ENCODE measurements at regions not wholly inside any gene's neighbourhood (a gene's known extent, or its start where the extent isn't known, plus 50 kb on each side); places are given as distances from the start of the nearest gene placed in this dataset.
"Not testable (repeated sequence)": the region's sequence is repeated elsewhere in the genome, so short reads cannot be mapped to it uniquely, and the experiment has no call there.

DNA sequence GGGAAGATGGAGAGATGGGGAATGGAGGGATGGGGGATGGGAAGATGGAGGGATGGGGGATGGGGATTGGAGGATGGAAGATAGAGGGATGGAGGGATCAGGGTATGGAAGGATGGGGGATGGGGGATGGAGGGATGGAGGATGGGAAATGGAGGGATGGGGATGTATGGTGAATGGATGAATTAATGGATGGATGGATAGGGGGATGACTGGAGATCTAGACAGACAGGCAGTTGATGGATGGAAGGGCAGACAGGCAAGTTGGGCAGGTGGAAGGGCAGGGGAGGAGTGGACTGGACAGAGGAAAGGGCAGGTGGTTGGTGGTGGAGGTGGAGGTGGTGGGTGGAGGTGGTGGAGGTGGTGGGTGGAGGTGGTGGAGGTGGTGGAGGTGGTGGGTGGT, 167.2 kb downstream of the C9orf50 start:
- TF ChIP-seq ZNF274 (IDR thresholded peaks at IDR 0.05; ENCODE audit: low read depth, low read length) (no peak), YY1 (IDR thresholded peaks at IDR 0.05; ENCODE audit: insufficient read depth, insufficient read length) (no peak), SUZ12 (IDR thresholded peaks at IDR 0.05; ENCODE audit: extremely low read depth, insufficient read depth, insufficient read length) (no peak)
- DNase-seq (ENCODE audit: low read depth, low spot score), result no peak
- Histone ChIP-seq H3K4me1 (ENCODE audit: insufficient read depth, insufficient read length) (peaks cover 29% of the 10 kb centered on the region), H3K9me3 (ENCODE audit: insufficient read depth, low read length) (no peaks in the 10 kb centered on the region), H3K4me3 (ENCODE audit: insufficient read length, low read depth) (no peak overlapping the region), H3K36me3 (ENCODE audit: insufficient read depth, insufficient read length, low read length) (no peaks in the 10 kb centered on the region), H3K27me3 (ENCODE audit: insufficient read depth, insufficient read length) (peaks cover 3% of the 10 kb centered on the region), H3K9ac (ENCODE audit: insufficient read length, low read depth) (no peak overlapping the region)

DNA sequence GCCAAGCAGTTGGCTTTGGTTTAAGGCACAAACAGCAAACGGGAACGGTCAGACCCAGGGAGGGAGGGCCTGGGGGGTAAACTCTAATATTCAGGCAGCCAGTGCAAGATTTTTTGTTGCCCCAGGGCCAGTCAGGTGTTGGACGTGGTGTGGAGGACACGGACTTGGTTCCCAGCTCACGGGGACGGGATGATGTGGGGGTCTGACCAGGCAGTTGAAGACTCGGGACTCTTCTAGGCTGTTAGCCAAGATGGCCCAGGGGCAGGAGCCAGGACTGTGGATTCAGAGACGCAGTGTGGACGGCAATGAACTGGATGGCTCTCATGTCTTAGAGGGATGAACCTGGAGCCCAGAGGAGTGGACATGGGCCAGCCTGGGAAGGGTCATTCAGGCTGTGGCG, 169.2 kb downstream of the C9orf50 start:
- no peak overlapping the region for H3K9ac ChIP-seq (ENCODE audit: insufficient read length, low read depth)
- peaks cover 24% of the 10 kb centered on the region for H3K4me1 ChIP-seq (ENCODE audit: insufficient read depth, insufficient read length)
- no peak for DNase-seq (ENCODE audit: low read depth, low spot score)
- H3K36me3 ChIP-seq (ENCODE audit: insufficient read depth, insufficient read length, low read length), result no peaks in the 10 kb centered on the region
- peaks cover 3% of the 10 kb centered on the region for H3K27me3 ChIP-seq (ENCODE audit: insufficient read depth, insufficient read length)
- H3K9me3 ChIP-seq (ENCODE audit: insufficient read depth, low read length), result no peaks in the 10 kb centered on the region
- H3K4me3 ChIP-seq (ENCODE audit: insufficient read length, low read depth), result no peak overlapping the region
- TF ChIP-seq SUZ12 (IDR thresholded peaks at IDR 0.05; ENCODE audit: extremely low read depth, insufficient read depth, insufficient read length), result no peak
- TF ChIP-seq YY1 (IDR thresholded peaks at IDR 0.05; ENCODE audit: insufficient read depth, insufficient read length), result no peak

DNA sequence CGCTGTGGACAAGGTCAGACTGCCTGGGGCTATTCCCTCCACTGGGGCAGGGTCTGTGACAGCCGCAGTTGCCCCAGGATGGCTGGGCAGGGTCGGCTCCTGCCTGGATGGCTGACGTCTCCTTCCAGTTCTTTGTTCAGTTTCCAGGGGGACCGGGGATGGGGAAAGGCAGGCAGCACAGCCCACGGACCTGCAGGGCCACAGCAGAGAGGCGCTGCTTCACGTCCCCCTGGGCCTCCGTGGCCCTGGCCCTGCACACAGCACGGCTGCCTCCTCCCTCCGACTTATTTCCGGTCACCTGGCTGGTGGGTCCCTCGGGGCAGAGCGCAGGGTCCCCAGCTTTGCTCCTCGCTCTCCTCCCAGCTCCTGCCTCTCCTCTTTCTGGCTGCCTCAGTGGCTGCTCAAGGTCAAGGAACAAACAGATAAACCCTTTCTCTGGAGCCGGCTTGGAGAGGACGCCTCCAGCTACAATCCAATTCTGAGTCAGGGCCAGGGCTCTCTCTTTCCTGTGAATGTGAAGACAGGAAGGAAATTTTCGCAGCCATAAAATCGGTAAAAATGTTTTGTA, 169.7 kb downstream of the C9orf50 start:
- Histone ChIP-seq H3K27me3 (ENCODE audit: insufficient read depth, insufficient read length) (no peaks in the 10 kb centered on the region), H3K9ac (ENCODE audit: insufficient read length, low read depth) (peak overlapping the region; percentile 9), H3K9me3 (ENCODE audit: insufficient read depth, low read length) (no peaks in the 10 kb centered on the region), H3K36me3 (ENCODE audit: insufficient read depth, insufficient read length, low read length) (no peaks in the 10 kb centered on the region), H3K4me3 (ENCODE audit: insufficient read length, low read depth) (no peak overlapping the region), H3K4me1 (ENCODE audit: insufficient read depth, insufficient read length) (peaks cover 24% of the 10 kb centered on the region)
- no peak for DNase-seq (ENCODE audit: low read depth, low spot score)
- TF ChIP-seq SUZ12 (IDR thresholded peaks at IDR 0.05; ENCODE audit: extremely low read depth, insufficient read depth, insufficient read length) (no peak), YY1 (IDR thresholded peaks at IDR 0.05; ENCODE audit: insufficient read depth, insufficient read length) (no peak), ZNF274 (IDR thresholded peaks at IDR 0.05; ENCODE audit: low read depth, low read length) (no peak)

DNA sequence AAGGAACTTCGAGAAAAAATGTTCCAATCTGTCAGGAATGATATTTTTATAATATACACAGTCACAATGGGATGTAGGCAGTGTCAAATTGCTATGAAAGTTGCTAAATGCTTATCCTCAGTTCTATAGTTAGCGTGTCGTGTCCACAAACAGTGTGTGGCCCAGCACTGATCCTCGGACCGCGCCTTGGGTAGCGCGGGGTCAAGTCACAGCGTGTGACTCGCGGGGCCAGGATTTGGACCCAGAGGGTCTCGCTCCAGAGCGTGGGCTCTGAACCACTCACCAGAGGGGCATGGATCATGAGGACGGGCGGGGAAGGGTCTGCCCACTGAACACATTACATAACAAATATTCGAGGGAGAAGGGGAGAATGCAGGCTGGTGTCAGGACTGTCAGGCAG, 171.8 kb downstream of the C9orf50 start:
- H3K27me3 ChIP-seq (ENCODE audit: insufficient read depth, insufficient read length), result no peaks in the 10 kb centered on the region
- TF ChIP-seq YY1 (IDR thresholded peaks at IDR 0.05; ENCODE audit: insufficient read depth, insufficient read length) (no peak), ZNF274 (IDR thresholded peaks at IDR 0.05; ENCODE audit: low read depth, low read length) (no peak), SUZ12 (IDR thresholded peaks at IDR 0.05; ENCODE audit: extremely low read depth, insufficient read depth, insufficient read length) (no peak)
- H3K9me3 ChIP-seq (ENCODE audit: insufficient read depth, low read length), result no peaks in the 10 kb centered on the region
- no peak overlapping the region for H3K9ac ChIP-seq (ENCODE audit: insufficient read length, low read depth)
- H3K36me3 ChIP-seq (ENCODE audit: insufficient read depth, insufficient read length, low read length), result no peaks in the 10 kb centered on the region
- no peak for DNase-seq (ENCODE audit: low read depth, low spot score)
- peaks cover 8% of the 10 kb centered on the region for H3K4me1 ChIP-seq (ENCODE audit: insufficient read depth, insufficient read length)
- H3K4me3 ChIP-seq (ENCODE audit: insufficient read length, low read depth), result no peak overlapping the region

DNA sequence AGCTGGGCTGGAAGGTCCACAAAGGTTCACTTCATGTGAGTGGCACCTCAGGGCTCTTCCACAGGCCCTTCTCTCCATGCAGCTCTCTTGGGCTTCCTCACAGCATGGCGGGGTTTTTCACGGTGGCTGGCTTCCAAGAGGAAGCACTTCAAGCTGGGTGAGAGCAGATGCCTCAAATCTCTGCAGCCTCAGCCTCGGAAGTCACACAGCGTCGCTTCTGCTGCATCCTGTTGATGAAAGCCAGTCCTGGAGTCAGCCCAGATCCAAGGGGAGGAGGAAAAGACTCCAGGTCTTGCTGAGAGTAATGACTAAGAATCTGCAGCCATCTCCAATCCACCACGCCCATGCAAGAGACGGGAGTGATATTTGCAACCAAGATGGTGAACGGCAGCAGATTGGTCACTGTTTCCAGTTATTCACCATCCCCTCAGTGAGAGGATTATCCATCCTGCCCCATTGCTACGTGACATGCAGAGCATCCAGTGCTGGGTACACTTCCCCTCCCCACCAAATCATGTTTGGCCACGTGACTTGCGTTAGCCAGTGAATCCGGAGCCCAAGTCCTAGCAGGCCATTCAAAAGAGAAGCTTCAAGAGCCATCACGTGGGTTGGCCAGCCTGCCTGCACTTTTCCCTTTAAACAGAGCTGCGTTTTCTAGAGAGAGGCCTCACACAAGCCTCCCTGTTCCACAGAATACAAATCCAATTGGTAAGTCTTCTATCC, 173.9 kb downstream of the C9orf50 start:
- no peaks in the 10 kb centered on the region for H3K36me3 ChIP-seq (ENCODE audit: insufficient read depth, insufficient read length, low read length)
- no peak for DNase-seq (ENCODE audit: low read depth, low spot score)
- TF ChIP-seq ZNF274 (IDR thresholded peaks at IDR 0.05; ENCODE audit: low read depth, low read length) (no peak), SUZ12 (IDR thresholded peaks at IDR 0.05; ENCODE audit: extremely low read depth, insufficient read depth, insufficient read length) (no peak), YY1 (IDR thresholded peaks at IDR 0.05; ENCODE audit: insufficient read depth, insufficient read length) (no peak)

DNA sequence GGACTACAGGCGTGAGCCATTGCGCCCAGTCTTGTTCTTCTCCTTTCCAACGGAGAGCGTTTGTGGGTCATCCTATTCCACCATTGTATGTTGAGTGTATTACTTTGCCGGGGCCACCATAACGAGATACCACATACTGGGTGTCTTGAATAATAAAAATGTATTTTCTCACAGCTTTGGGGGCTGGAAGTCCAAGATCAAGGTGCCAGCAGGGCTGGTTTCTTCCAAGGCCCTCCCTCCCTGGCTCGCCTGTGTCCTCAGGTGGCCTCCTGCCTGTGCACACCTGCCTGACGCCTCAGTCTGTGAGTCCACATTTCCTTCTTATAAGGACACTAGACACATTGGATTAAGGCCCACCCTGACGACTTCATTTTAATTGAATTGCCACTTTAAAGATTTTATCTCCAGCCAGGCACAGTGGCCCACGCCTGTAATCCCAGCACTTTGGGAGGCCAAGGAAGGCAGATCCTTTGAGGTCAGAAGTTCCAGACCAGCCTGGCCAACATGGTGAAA, 175.1 kb downstream of the C9orf50 start:
- H3K4me3 ChIP-seq (ENCODE audit: insufficient read length, low read depth), result no peak overlapping the region
- TF ChIP-seq YY1 (IDR thresholded peaks at IDR 0.05; ENCODE audit: insufficient read depth, insufficient read length) (no peak), SUZ12 (IDR thresholded peaks at IDR 0.05; ENCODE audit: extremely low read depth, insufficient read depth, insufficient read length) (no peak), ZNF274 (IDR thresholded peaks at IDR 0.05; ENCODE audit: low read depth, low read length) (no peak)
- H3K4me1 ChIP-seq (ENCODE audit: insufficient read depth, insufficient read length), result peaks cover 8% of the 10 kb centered on the region
- H3K9me3 ChIP-seq (ENCODE audit: insufficient read depth, low read length), result no peaks in the 10 kb centered on the region
- no peak for DNase-seq (ENCODE audit: low read depth, low spot score)
- no peaks in the 10 kb centered on the region for H3K36me3 ChIP-seq (ENCODE audit: insufficient read depth, insufficient read length, low read length)
- H3K9ac ChIP-seq (ENCODE audit: insufficient read length, low read depth), result no peak overlapping the region
- H3K27me3 ChIP-seq (ENCODE audit: insufficient read depth, insufficient read length), result no peaks in the 10 kb centered on the region

More for the DNA sequence above, 173.9 kb downstream of the C9orf50 start:
- Histone ChIP-seq H3K9me3 (ENCODE audit: insufficient read depth, low read length) (no peaks in the 10 kb centered on the region), H3K4me3 (ENCODE audit: insufficient read length, low read depth) (no peak overlapping the region), H3K9ac (ENCODE audit: insufficient read length, low read depth) (no peak overlapping the region), H3K4me1 (ENCODE audit: insufficient read depth, insufficient read length) (peaks cover 8% of the 10 kb centered on the region), H3K27me3 (ENCODE audit: insufficient read depth, insufficient read length) (no peaks in the 10 kb centered on the region)

DNA sequence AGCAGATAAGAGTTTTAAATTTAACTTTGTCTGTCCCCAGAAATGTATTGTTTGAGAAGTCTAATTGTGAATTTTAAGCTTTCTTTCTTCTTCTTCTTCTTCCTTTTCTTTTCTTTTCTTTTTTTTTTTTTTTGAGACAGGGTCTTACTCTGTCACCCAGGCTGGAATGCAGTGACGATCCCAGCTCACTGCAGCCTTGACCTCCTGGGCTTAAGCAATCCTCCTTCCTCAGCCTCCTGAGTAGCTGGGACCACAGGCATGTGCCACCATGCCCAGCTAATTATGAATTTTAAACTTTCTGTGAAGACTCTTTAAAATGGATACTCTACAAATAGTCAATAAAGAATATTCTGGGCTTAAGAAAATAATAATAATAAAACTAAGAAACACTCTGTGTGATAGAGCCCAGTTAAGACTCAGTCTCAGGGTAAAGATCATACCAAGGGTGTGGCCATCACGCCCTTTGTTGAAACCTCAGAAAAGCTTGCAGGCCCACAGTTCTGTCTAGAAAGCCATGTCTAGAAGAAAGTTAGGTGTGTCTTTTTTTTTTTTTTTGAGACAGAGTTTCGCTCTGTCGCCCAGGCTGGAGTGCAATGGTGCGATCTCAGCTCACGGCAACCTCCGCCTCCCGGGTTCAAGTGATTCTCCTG, 177.3 kb downstream of the C9orf50 start:
- not testable (repeated sequence) for H3K4me1 ChIP-seq (ENCODE audit: insufficient read depth, insufficient read length); H3K9me3 ChIP-seq (ENCODE audit: insufficient read depth, low read length); DNase-seq (ENCODE audit: low read depth, low spot score); H3K4me3 ChIP-seq (ENCODE audit: insufficient read length, low read depth); H3K9ac ChIP-seq (ENCODE audit: insufficient read length, low read depth); H3K36me3 ChIP-seq (ENCODE audit: insufficient read depth, insufficient read length, low read length)
- peaks cover 10% of the 10 kb centered on the region for H3K27me3 ChIP-seq (ENCODE audit: insufficient read depth, insufficient read length)
